ENCODE measurements at regions not wholly inside any gene's neighbourhood (a gene's known extent, or its start where the extent isn't known, plus 50 kb on each side); places are given as distances from the start of the nearest gene placed in this dataset.

DNA sequence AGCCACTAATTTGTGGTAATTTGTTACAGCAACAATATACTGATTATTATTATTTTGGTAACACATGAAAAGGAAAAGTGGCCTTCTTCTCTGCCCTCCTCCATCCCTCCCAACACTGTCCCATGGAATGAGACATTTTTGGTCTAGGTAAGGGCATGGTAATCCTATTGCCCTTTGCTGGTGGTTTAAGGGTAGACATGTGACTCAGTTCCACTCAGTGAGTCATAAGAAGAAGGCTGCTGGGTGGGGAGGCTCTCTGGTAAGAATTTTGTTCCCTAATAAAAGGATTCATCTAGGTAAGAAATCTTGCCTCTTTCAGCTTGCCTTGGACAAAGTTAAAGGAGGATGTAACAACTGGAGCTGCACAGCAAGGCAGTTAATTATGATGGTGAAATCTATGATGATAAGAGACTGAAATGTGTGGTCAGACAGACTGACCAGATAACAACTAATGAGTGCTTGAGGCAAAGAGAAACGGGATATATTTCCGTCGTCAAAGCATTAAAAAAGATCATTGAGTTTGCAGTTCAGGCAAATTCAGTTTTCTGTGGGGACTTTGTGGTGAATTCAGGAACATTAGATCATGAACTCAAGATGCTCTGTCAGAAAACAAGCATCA, 232.0 kb upstream of the KCNK2 start:
- Histone ChIP-seq H3K9ac (no peak overlapping the region), H3K4me1 (ENCODE audit: control insufficient read depth in 1 of 2, insufficient read depth in 2 of 2, low read depth in 1 of 2, low read length in 1 of 2) (peaks cover 0 to 2% of the 10 kb centered on the region in 2 experiments; a peak in 2 of 4 replicates), H3K4me2 (no peak overlapping the region), H2AFZ (ENCODE audit: low read depth) (no peak overlapping the region), H3K4me3 (ENCODE audit: low read depth in 2 of 2, low read length in 1 of 2) (no peak overlapping the region), H3K27me3 (ENCODE audit: insufficient read depth) (no peaks in the 10 kb centered on the region), H3F3A (replicated peaks; ENCODE audit: insufficient read depth) (no peaks in the 10 kb centered on the region), H3K9me3 (no peaks in the 10 kb centered on the region), H3K9me2 (no peaks in the 10 kb centered on the region), H3K36me3 (replicated peaks in 1 of 2; ENCODE audit: control insufficient read depth in 1 of 2, insufficient read depth in 2 of 2, low read length in 1 of 2) (peaks cover 0 to 3% of the 10 kb centered on the region in 2 experiments), H3K79me2 (ENCODE audit: insufficient read depth) (no peaks in the 10 kb centered on the region), H3K27ac (ENCODE audit: low read depth in 2 of 2, low read length in 1 of 2) (no peak overlapping the region), H4K20me1 (ENCODE audit: insufficient read depth) (no peaks in the 10 kb centered on the region)
- no peak for DNase-seq
- WGBS (ENCODE audit: low lambda C conversion rate) = 38% methylated on average over 3 of the region's 3 CpGs
- CTCF ChIA-PET = no interaction called here
- TF ChIP-seq POLR2AphosphoS5 (IDR thresholded peaks at IDR 0.05; ENCODE audit: low read depth, low read length) (no peak), NRF1 (IDR thresholded peaks at IDR 0.05; ENCODE audit: low read depth, low read length) (no peak), NFIC (IDR thresholded peaks at IDR 0.05; ENCODE audit: borderline replicate concordance) (no peak), TAF1 (IDR thresholded peaks at IDR 0.05; ENCODE audit: borderline replicate concordance, low read depth, low read length) (no peak), FOXM1 (IDR thresholded peaks at IDR 0.05; ENCODE audit: low read depth) (no peak), GATA2 (CRISPR knock-in tag; IDR thresholded peaks at IDR 0.05) (no peak), CHD2 (IDR thresholded peaks at IDR 0.05; ENCODE audit: low read length, partially characterized antibody) (no peak), JUND (IDR thresholded peaks at IDR 0.05) (no peak), RXRA (IDR thresholded peaks at IDR 0.05; ENCODE audit: borderline replicate concordance, low read depth) (no peak), EZH2phosphoT487 (IDR thresholded peaks at IDR 0.05; ENCODE audit: borderline replicate concordance, low read depth) (no peak), EP300 (IDR thresholded peaks at IDR 0.05; ENCODE audit: borderline replicate concordance in 1 of 2, low read depth in 1 of 2, low read length in 1 of 2) (no peak), TEAD4 (IDR thresholded peaks at IDR 0.05; ENCODE audit: borderline replicate concordance, insufficient read depth) (no peak), RAD21 (IDR thresholded peaks at IDR 0.05; ENCODE audit: low read length) (no peak), RCOR1 (IDR thresholded peaks at IDR 0.05; ENCODE audit: low read length) (no peak)
- TF ChIP-seq, protein P1, sequence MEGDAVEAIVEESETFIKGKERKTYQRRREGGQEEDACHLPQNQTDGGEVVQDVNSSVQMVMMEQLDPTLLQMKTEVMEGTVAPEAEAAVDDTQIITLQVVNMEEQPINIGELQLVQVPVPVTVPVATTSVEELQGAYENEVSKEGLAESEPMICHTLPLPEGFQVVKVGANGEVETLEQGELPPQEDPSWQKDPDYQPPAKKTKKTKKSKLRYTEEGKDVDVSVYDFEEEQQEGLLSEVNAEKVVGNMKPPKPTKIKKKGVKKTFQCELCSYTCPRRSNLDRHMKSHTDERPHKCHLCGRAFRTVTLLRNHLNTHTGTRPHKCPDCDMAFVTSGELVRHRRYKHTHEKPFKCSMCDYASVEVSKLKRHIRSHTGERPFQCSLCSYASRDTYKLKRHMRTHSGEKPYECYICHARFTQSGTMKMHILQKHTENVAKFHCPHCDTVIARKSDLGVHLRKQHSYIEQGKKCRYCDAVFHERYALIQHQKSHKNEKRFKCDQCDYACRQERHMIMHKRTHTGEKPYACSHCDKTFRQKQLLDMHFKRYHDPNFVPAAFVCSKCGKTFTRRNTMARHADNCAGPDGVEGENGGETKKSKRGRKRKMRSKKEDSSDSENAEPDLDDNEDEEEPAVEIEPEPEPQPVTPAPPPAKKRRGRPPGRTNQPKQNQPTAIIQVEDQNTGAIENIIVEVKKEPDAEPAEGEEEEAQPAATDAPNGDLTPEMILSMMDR (IDR thresholded peaks at IDR 0.05) = no peak
- TF ChIP-seq, protein P2, sequence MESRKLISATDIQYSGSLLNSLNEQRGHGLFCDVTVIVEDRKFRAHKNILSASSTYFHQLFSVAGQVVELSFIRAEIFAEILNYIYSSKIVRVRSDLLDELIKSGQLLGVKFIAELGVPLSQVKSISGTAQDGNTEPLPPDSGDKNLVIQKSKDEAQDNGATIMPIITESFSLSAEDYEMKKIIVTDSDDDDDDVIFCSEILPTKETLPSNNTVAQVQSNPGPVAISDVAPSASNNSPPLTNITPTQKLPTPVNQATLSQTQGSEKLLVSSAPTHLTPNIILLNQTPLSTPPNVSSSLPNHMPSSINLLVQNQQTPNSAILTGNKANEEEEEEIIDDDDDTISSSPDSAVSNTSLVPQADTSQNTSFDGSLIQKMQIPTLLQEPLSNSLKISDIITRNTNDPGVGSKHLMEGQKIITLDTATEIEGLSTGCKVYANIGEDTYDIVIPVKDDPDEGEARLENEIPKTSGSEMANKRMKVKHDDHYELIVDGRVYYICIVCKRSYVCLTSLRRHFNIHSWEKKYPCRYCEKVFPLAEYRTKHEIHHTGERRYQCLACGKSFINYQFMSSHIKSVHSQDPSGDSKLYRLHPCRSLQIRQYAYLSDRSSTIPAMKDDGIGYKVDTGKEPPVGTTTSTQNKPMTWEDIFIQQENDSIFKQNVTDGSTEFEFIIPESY (IDR thresholded peaks at IDR 0.05; ENCODE audit: borderline replicate concordance, low read depth) = no peak
- TF ChIP-seq, protein P3, sequence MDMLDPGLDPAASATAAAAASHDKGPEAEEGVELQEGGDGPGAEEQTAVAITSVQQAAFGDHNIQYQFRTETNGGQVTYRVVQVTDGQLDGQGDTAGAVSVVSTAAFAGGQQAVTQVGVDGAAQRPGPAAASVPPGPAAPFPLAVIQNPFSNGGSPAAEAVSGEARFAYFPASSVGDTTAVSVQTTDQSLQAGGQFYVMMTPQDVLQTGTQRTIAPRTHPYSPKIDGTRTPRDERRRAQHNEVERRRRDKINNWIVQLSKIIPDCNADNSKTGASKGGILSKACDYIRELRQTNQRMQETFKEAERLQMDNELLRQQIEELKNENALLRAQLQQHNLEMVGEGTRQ (IDR thresholded peaks at IDR 0.05; ENCODE audit: borderline replicate concordance, low read depth, low read length) = no peak
- TF ChIP-seq, protein P4, sequence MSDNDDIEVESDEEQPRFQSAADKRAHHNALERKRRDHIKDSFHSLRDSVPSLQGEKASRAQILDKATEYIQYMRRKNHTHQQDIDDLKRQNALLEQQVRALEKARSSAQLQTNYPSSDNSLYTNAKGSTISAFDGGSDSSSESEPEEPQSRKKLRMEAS (IDR thresholded peaks at IDR 0.05; ENCODE audit: low read depth) = no peak
- POLR2A ChIA-PET = no interaction called here

Data from SK-N-SH (cell line).